Loucy (cell line): ENCODE measurements at regions not wholly inside any gene's neighbourhood (a gene's known extent, or its start where the extent isn't known, plus 50 kb on each side); places are given as distances from the start of the nearest gene placed in this dataset.

Experiments
- H2AFZ ChIP-seq: fragments of 200-600 bp; sonication (generic); 2 replicates; pipeline ENCODE4 v1.6.0; 2016; ENCODE audit warnings: antibody characterized with exemption, mild to moderate bottlenecking, low read length, moderate library complexity
- H3F3A ChIP-seq: fragments of 200-600 bp; 2 replicates; pipeline ENCODE4 v1.6.0; 2016; ENCODE audit warnings: antibody characterized with exemption, low read depth, mild to moderate bottlenecking
- H3K27me3 ChIP-seq: fragments of 200-600 bp; sonication (generic); 2 replicates; pipeline ENCODE4 v1.6.1; 2014; ENCODE audit warnings: low read length, mild to moderate bottlenecking; ENCODE audit not compliant: insufficient read depth, poor library complexity, severe bottlenecking
- H3K36me3 ChIP-seq: fragments of 200-600 bp; sonication (generic); 2 replicates; pipeline ENCODE4 v1.6.1; 2016; ENCODE audit warnings: low read length; ENCODE audit not compliant: insufficient read depth
- H3K4me1 ChIP-seq: fragments of 200-600 bp; sonication (generic); 2 replicates; pipeline ENCODE4 v1.5.1; 2014; ENCODE audit warnings: low read length, mild to moderate bottlenecking; ENCODE audit not compliant: insufficient read depth, poor library complexity, severe bottlenecking
- H3K4me2 ChIP-seq: fragments of 200-600 bp; sonication (generic); 2 replicates; pipeline ENCODE4 v1.6.0; 2014; ENCODE audit warnings: antibody characterized with exemption, low read length, low read depth, mild to moderate bottlenecking; ENCODE audit not compliant: poor library complexity, severe bottlenecking
- H3K4me3 ChIP-seq: fragments of 200-600 bp; sonication (generic); 2 replicates; pipeline ENCODE4 v1.5.1; 2014; ENCODE audit warnings: low read length, mild to moderate bottlenecking, mixed read lengths; ENCODE audit not compliant: poor library complexity, severe bottlenecking
- H3K79me2 ChIP-seq: fragments of 200-600 bp; sonication (generic); 2 replicates; pipeline ENCODE4 v1.6.1; 2014; ENCODE audit warnings: low read length; ENCODE audit not compliant: insufficient read depth
- H3K9ac ChIP-seq: fragments of 200-600 bp; sonication (generic); 2 replicates; pipeline ENCODE4 v1.6.0; 2014; ENCODE audit warnings: mild to moderate bottlenecking, low read depth, low read length, moderate library complexity; ENCODE audit not compliant: poor library complexity, severe bottlenecking
- H3K9me2 ChIP-seq: fragments of 200-600 bp; sonication (generic); replicated peaks from 2 replicates; pipeline ENCODE4 v1.6.1; 2016; ENCODE audit warnings: low read depth, low read length, mixed read lengths
- H3K9me3 ChIP-seq: fragments of 200-600 bp; sonication (generic); 2 replicates; pipeline ENCODE4 v1.6.1; 2014; ENCODE audit warnings: mild to moderate bottlenecking, antibody characterized with exemption, low read length, low read depth; ENCODE audit not compliant: insufficient read depth
- H4K20me1 ChIP-seq: fragments of 200-600 bp; sonication (generic); 2 replicates; pipeline ENCODE4 v1.6.0; 2014; ENCODE audit warnings: antibody characterized with exemption, low read length, mild to moderate bottlenecking; ENCODE audit not compliant: insufficient read depth, poor library complexity, severe bottlenecking
- EZH2phosphoT487 ChIP-seq: fragments of 200-600 bp; IDR thresholded peaks from 2 replicates; pipeline ENCODE4 v1.6.1; 2018; ENCODE audit warnings: antibody characterized with exemption, mild to moderate bottlenecking, moderate library complexity, borderline replicate concordance
- TF ChIP-seq, protein P1 (sequence below): fragments of 200-600 bp; sonication (generic); conservative IDR thresholded peaks from 2 replicates; pipeline ENCODE4 v1.5.1; 2014; ENCODE audit warnings: mild to moderate bottlenecking, antibody characterized with exemption, low read length

DNA sequence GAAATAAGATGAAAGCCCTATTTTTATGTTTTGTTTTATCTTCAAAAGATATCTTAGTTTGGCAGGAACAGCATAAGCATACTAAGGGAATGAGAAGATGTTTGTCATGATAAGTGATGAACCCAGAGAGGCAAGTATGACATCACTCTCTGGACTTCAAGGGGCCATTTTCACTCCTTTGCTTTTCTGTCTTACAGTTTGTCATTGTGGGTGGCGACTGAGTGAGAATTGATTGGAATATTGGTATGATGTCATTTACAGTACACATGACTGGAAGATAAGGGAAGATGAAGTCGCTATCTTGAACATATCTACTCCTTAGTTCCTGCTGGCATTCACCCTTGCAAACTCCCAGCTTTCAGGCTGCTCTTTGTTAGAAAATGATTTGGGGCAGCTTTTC is 258.1 kb upstream of the RAB4A start:
- Histone ChIP-seq H3K4me2 (no peak overlapping the region), H3K9ac (no peak overlapping the region), H2AFZ (no peak overlapping the region), H3K4me1 (no peaks in the 10 kb centered on the region), H3K4me3 (no peak overlapping the region), H3K79me2 (no peaks in the 10 kb centered on the region), H3F3A (no peaks in the 10 kb centered on the region), H3K27me3 (no peaks in the 10 kb centered on the region), H3K9me3 (no peaks in the 10 kb centered on the region), H3K36me3 (no peaks in the 10 kb centered on the region), H3K9me2 (no peaks in the 10 kb centered on the region), H4K20me1 (no peaks in the 10 kb centered on the region)
- TF ChIP-seq, protein P1, sequence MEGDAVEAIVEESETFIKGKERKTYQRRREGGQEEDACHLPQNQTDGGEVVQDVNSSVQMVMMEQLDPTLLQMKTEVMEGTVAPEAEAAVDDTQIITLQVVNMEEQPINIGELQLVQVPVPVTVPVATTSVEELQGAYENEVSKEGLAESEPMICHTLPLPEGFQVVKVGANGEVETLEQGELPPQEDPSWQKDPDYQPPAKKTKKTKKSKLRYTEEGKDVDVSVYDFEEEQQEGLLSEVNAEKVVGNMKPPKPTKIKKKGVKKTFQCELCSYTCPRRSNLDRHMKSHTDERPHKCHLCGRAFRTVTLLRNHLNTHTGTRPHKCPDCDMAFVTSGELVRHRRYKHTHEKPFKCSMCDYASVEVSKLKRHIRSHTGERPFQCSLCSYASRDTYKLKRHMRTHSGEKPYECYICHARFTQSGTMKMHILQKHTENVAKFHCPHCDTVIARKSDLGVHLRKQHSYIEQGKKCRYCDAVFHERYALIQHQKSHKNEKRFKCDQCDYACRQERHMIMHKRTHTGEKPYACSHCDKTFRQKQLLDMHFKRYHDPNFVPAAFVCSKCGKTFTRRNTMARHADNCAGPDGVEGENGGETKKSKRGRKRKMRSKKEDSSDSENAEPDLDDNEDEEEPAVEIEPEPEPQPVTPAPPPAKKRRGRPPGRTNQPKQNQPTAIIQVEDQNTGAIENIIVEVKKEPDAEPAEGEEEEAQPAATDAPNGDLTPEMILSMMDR, result no peak
- no peak for TF ChIP-seq EZH2phosphoT487

- Histone ChIP-seq H3K4me2 (no peak overlapping the region), H2AFZ (no peak overlapping the region), H3K4me1 (no peaks in the 10 kb centered on the region), H3K4me3 (no peak overlapping the region), H3F3A (no peaks in the 10 kb centered on the region), H3K9me3 (no peaks in the 10 kb centered on the region), H3K79me2 (no peaks in the 10 kb centered on the region), H3K9ac (no peak overlapping the region), H3K36me3 (no peaks in the 10 kb centered on the region), H3K9me2 (no peaks in the 10 kb centered on the region), H4K20me1 (no peaks in the 10 kb centered on the region), H3K27me3 (no peaks in the 10 kb centered on the region)
- TF ChIP-seq, protein P1, result no peak
- no peak for TF ChIP-seq EZH2phosphoT487
Measured at GRCh38 chr1:229013981-229014380, 256.9 kb upstream of the RAB4A start.

GRCh38 chr1:229015806-229016205 is 255.1 kb upstream of the RAB4A start:
- no peak overlapping the region for H3K4me2 ChIP-seq
- H3K9ac ChIP-seq, result no peak overlapping the region
- no peaks in the 10 kb centered on the region for H3K9me2 ChIP-seq
- H3F3A ChIP-seq, result no peaks in the 10 kb centered on the region
- H3K27me3 ChIP-seq, result no peaks in the 10 kb centered on the region
- no peak for TF ChIP-seq EZH2phosphoT487
- TF ChIP-seq, protein P1, result no peak
- no peaks in the 10 kb centered on the region for H4K20me1 ChIP-seq
- H3K4me3 ChIP-seq, result no peak overlapping the region
- no peaks in the 10 kb centered on the region for H3K36me3 ChIP-seq
- H3K4me1 ChIP-seq, result no peaks in the 10 kb centered on the region
- no peak overlapping the region for H2AFZ ChIP-seq
- no peaks in the 10 kb centered on the region for H3K79me2 ChIP-seq
- no peaks in the 10 kb centered on the region for H3K9me3 ChIP-seq
